GM12878 (cell line): ENCODE measurements at regions not wholly inside any gene's neighbourhood (a gene's known extent, or its start where the extent isn't known, plus 50 kb on each side); places are given as distances from the start of the nearest gene placed in this dataset. TPM values are rescaled to one million over a fixed set of nuclear protein-coding genes. Genes with fewer than 3 reads are reported as not detected.

Experiments
- ATAC-seq: fragments of 200-7000 bp; cut with Tn5 transposase; 3 replicates; pipeline ENCODE4 v1.9.1; 2020; ENCODE audit warnings: mild to moderate bottlenecking, moderate library complexity
- BruUV-seq: library from RNA; stranded (reverse); fragments of 400-500 nt; replicated peaks from 2 replicates; lab custom pipeline; 2021; lab: Mats Ljungman, UMichigan
- CTCF ChIA-PET: fragments of 300-600 bp; sonication (Branson Sonifier 250); formaldehyde crosslinking; extraction: SDS; loops from one replicate; lab custom pipeline; 2021; ENCODE audit warnings: inconsistent platforms; lab: Yijun Ruan, JAX
- POLR2A ChIA-PET: fragments of 350-600 bp; formaldehyde crosslinking; extraction: SDS; loops from one replicate; lab custom pipeline; 2021; ENCODE audit warnings: inconsistent platforms; lab: Charles Lee
- RAD21 ChIA-PET: fragments of 300-600 bp; sonication (Branson Sonifier 250); formaldehyde crosslinking; loops from one replicate; lab custom pipeline; 2023; ENCODE audit warnings: antibody characterized with exemption; ENCODE audit not compliant: unreplicated experiment; lab: Charles Lee
- SMC1A ChIA-PET: fragments of 300-600 bp; sonication (Branson Sonifier 250); formaldehyde crosslinking; loops from one replicate; lab custom pipeline; 2023; ENCODE audit not compliant: unreplicated experiment, uncharacterized antibody; lab: Charles Lee
- DNase-seq: peaks from one replicate; pipeline ENCODE4 v3.0.0-alpha.2; 2011; ENCODE audit warnings: low read depth, low spot score
- FAIRE-seq: peaks from 3 replicates; lab custom pipeline; 2011; peaks lifted over from hg19 to GRCh38; lab: Jason Lieb, UNC
- H2AFZ ChIP-seq: 2 replicates; pipeline ENCODE4 v1.6.0; 2011; ENCODE audit warnings: low read depth, low read length, control low read depth; ENCODE audit not compliant: control insufficient read depth
- H3K27ac ChIP-seq: 2 replicates; pipeline ENCODE4 v1.5.1; 2011; ENCODE audit warnings: control low read depth; ENCODE audit not compliant: control insufficient read depth, insufficient read depth
- H3K27me3 ChIP-seq, 2 experiments: replicated peaks in 1 of 2; 2 replicates each; pipeline versions ENCODE4 v1.6.0 to v1.6.1; 2011; ENCODE audit warnings: low read length in 1 of 2; ENCODE audit not compliant: control insufficient read depth in 2 of 2, insufficient read depth in 2 of 2
- H3K36me3 ChIP-seq, 2 experiments: 2 replicates each; pipeline ENCODE4 v1.5.1; 2011; ENCODE audit warnings: low read length in 1 of 2; ENCODE audit not compliant: control insufficient read depth in 2 of 2, insufficient read depth in 2 of 2
- H3K4me1 ChIP-seq: 2 replicates; pipeline ENCODE4 v1.6.1; 2011; ENCODE audit warnings: mild to moderate bottlenecking, low read length, moderate library complexity, mixed read lengths; ENCODE audit not compliant: control insufficient read depth, insufficient read depth
- H3K4me2 ChIP-seq: 2 replicates; pipeline ENCODE4 v1.6.0; 2011; ENCODE audit warnings: control low read depth; ENCODE audit not compliant: control insufficient read depth, insufficient read depth
- H3K4me3 ChIP-seq: fragments of 200-600 bp; sonication (generic); 2 replicates; pipeline ENCODE4 v1.5.1; 2016
- H3K79me2 ChIP-seq: 2 replicates; pipeline ENCODE4 v1.6.0; 2011; ENCODE audit warnings: low read length; ENCODE audit not compliant: control insufficient read depth, insufficient read depth
- H3K9ac ChIP-seq: 2 replicates; pipeline ENCODE4 v1.8.0; 2011; ENCODE audit warnings: low read length, control low read depth, mixed read lengths; ENCODE audit not compliant: control insufficient read depth, insufficient read depth
- H3K9me3 ChIP-seq: replicated peaks from 3 replicates; pipeline ENCODE4 v1.5.1; 2011; ENCODE audit warnings: mild to moderate bottlenecking, low read length; ENCODE audit not compliant: control insufficient read depth, insufficient read depth
- H4K20me1 ChIP-seq: 2 replicates; pipeline ENCODE4 v1.6.0; 2011; ENCODE audit not compliant: control insufficient read depth, insufficient read depth
- HDAC2 ChIP-seq: fragments of 200-600 bp; sonication (generic); IDR thresholded peaks from 2 replicates; pipeline ENCODE4 v1.6.1; 2017
- KDM1A ChIP-seq: fragments of 200-600 bp; sonication (generic); IDR thresholded peaks from 2 replicates; pipeline ENCODE4 v1.6.1; 2016; ENCODE audit warnings: borderline replicate concordance
- MXI1 ChIP-seq: fragments of 150-350 bp; IDR thresholded peaks from 2 replicates; pipeline ENCODE4 v1.6.1; 2011; ENCODE audit warnings: low read depth, mild to moderate bottlenecking, inconsistent platforms, low read length, improper control_type of control experiment
- SUPT20H ChIP-seq: IDR thresholded peaks from 2 replicates; pipeline ENCODE4 v1.6.1; 2011; ENCODE audit warnings: low read depth, mild to moderate bottlenecking, low read length, moderate library complexity, borderline replicate concordance; ENCODE audit not compliant: control insufficient read depth
- WGBS: methylation state at CpG from one replicate; pipeline ENCODE4 v1.1.6; 2016; ENCODE audit warnings: low lambda C conversion rate; ENCODE audit not compliant: insufficient replicate concordance, insufficient coverage; ENCODE audit errors: missing lambda C conversion rate; 5-methylcytosine and 5-hydroxymethylcytosine counted together
- in situ Hi-C: fragments of 300-500 bp; cut with MboI; formaldehyde crosslinking; loops from 9 replicates; pipeline ENCODE4 v1.14.3; 2018; ENCODE audit warnings: mixed read lengths
- intact Hi-C: fragments of 100-400 bp; cut with micrococcal nuclease; formaldehyde crosslinking; loops from one replicate; pipeline ENCODE4 v1.14.2; 2022; ENCODE audit not compliant: unreplicated experiment
- small RNA-seq: library from RNA; depleted of rRNA; stranded (forward); fragments of <200 nt; gene quantifications from one replicate; pipeline ENCODE3, GENCODE V24; 2014

DNA sequence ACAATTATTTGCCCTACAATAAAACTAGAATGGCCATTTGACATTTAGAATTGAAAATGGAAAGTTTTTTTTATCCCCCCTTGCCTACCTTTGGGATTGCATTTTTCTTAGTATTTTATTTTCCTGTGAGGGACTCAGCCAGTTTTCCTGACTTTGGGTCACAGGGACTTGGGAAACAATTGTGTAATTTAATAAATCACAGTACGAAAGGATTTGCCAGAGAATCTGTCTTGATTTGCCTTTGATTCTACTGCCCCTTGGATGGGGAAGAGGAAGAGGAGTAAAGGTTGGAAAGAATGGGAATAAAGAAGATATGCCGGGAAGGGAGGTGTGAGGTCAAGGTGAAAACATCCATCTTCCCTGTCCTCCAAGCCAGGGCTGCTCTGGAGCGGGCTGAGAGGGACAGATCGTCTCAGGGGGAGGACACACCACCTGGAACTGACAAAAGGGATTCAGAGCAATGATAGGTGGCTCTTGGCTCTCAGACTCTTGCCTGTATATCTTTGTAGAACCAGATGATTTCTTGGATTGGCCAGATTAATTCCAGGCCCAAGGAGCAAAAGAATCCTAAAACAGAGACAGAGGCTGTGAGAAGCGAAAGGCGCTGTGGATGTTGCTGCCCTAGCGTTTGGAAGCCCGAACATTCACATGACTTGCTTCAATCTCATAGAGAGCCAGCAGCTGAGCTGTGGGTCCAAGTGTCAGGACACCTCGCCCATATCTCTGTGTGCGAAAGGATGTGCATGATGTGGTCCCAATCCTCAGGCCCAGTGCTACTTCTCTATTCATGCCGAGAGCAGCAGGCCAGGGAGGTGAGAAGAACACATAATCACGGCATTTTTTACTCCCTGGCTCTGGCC is 50.3 kb upstream of the ZEB1 start:
- TF ChIP-seq HDAC2 (no peak), MXI1 (no peak), SUPT20H (no peak), KDM1A (no peak)
- no peak for ATAC-seq
- no peak for FAIRE-seq

More for the DNA sequence above, 50.3 kb upstream of the ZEB1 start:
- no peaks in the 10 kb centered on the region for H3K79me2 ChIP-seq
- H3K27ac ChIP-seq, result no peak overlapping the region
- H3K4me2 ChIP-seq, result no peak overlapping the region
- H4K20me1 ChIP-seq, result no peaks in the 10 kb centered on the region
- CTCF ChIA-PET, result no interaction called here
- H3K9ac ChIP-seq, result no peak overlapping the region
- POLR2A ChIA-PET, result no interaction called here
- WGBS, result 85% methylated on average over 12 of the region's 12 CpGs
- H3K27me3 ChIP-seq, result no peaks in the 10 kb centered on the region
- no peaks in the 10 kb centered on the region for H3K9me3 ChIP-seq
- SMC1A ChIA-PET, result no interaction called here
- H2AFZ ChIP-seq, result no peak overlapping the region
- no peak overlapping the region for H3K4me3 ChIP-seq
- RAD21 ChIA-PET, result no interaction called here
- no peak for DNase-seq
- H3K36me3 ChIP-seq, result no peaks in the 10 kb centered on the region
- no TSS peak for BruUV-seq
- intact Hi-C loops (no loop called here), in situ Hi-C loops (no loop called here)
- no peaks in the 10 kb centered on the region for H3K4me1 ChIP-seq

Small RNA genes in the stretch of these regions (small RNA-seq; reads per million reads assigned to genes)
- gene RNA5SP309, result not detected
